SK-N-SH treated with all-trans-retinoic acid at 6 μM for 48 hours (cell line): ENCODE measurements at regions not wholly inside any gene's neighbourhood (a gene's known extent, or its start where the extent isn't known, plus 50 kb on each side); places are given as distances from the start of the nearest gene placed in this dataset.

ENCODE experiments used
- ATAC-seq: fragments of 200-7000 bp; cut with Tn5 transposase; 3 replicates; pipeline ENCODE4 v1.9.1; 2020; ENCODE audit warnings: mild to moderate bottlenecking, moderate library complexity
- ARNTL ChIP-seq: fragments of 450-650 bp; formaldehyde crosslinking; IDR thresholded peaks from 2 replicates; pipeline ENCODE4 v1.5.0; 2020; ENCODE audit warnings: low read depth, mild to moderate bottlenecking, moderate library complexity, borderline replicate concordance
- CSDC2 ChIP-seq: fragments of 250-450 bp; sonication (Bioruptor Pico); IDR thresholded peaks from 2 replicates; pipeline ENCODE4 v1.5.0; 2020; ENCODE audit warnings: mild to moderate bottlenecking, moderate library complexity
- ESRRG ChIP-seq: fragments of 250-450 bp; sonication (Bioruptor Pico); IDR thresholded peaks from 2 replicates; pipeline ENCODE4 v1.6.1; 2021; ENCODE audit warnings: mild to moderate bottlenecking
- ISL1 ChIP-seq: fragments of 250-450 bp; sonication (Bioruptor Pico); IDR thresholded peaks from 2 replicates; pipeline ENCODE4 v2.1.2; 2022; ENCODE audit warnings: mild to moderate bottlenecking, moderate library complexity
- OSR1 ChIP-seq: fragments of 250-450 bp; sonication (Bioruptor Pico); IDR thresholded peaks from 2 replicates; pipeline ENCODE4 v1.8.0; 2022; ENCODE audit warnings: moderate library complexity, mild to moderate bottlenecking, inconsistent platforms
- PPARA ChIP-seq: fragments of 250-450 bp; sonication (Bioruptor Pico); IDR thresholded peaks from 2 replicates; pipeline ENCODE4 v1.5.0; 2020; ENCODE audit warnings: mild to moderate bottlenecking, borderline replicate concordance
- SNAI2 ChIP-seq: fragments of 250-450 bp; sonication (Bioruptor Pico); IDR thresholded peaks from 2 replicates; pipeline ENCODE4 v1.5.0; 2020; ENCODE audit warnings: mild to moderate bottlenecking, moderate library complexity
- TOX ChIP-seq: fragments of 250-450 bp; sonication (Bioruptor Pico); IDR thresholded peaks from 2 replicates; pipeline ENCODE4 v1.8.0; 2021; ENCODE audit warnings: mild to moderate bottlenecking, moderate library complexity, borderline replicate concordance
- ZFP3 ChIP-seq: fragments of 250-450 bp; sonication (Bioruptor Pico); IDR thresholded peaks from 2 replicates; pipeline ENCODE4 v1.5.0; 2020; ENCODE audit warnings: mild to moderate bottlenecking, moderate library complexity
- ZFP30 ChIP-seq: fragments of 450-650 bp; formaldehyde crosslinking; IDR thresholded peaks from 2 replicates; pipeline ENCODE4 v1.5.0; 2022; ENCODE audit warnings: mild to moderate bottlenecking, moderate library complexity
- ZNF565 ChIP-seq: fragments of 450-650 bp; formaldehyde crosslinking; conservative IDR thresholded peaks from 2 replicates; pipeline ENCODE4 v1.5.0; 2020; ENCODE audit warnings: low read depth, mild to moderate bottlenecking, moderate library complexity
- ZNF70 ChIP-seq: fragments of 450-650 bp; formaldehyde crosslinking; IDR thresholded peaks from 2 replicates; pipeline ENCODE4 v1.5.0; 2020; ENCODE audit warnings: mild to moderate bottlenecking, moderate library complexity
- ZNF8 ChIP-seq: fragments of 450-650 bp; formaldehyde crosslinking; IDR thresholded peaks from 2 replicates; pipeline ENCODE4 v1.5.0; 2020; ENCODE audit warnings: mild to moderate bottlenecking, moderate library complexity
- TF ChIP-seq, protein P1 (sequence below): fragments of 250-450 bp; sonication (Bioruptor Pico); IDR thresholded peaks from 2 replicates; pipeline ENCODE4 v1.5.1; 2020; ENCODE audit warnings: low read depth, mild to moderate bottlenecking, moderate library complexity
- TF ChIP-seq, protein P2 (sequence below): fragments of 250-450 bp; sonication (Bioruptor Pico); IDR thresholded peaks from 2 replicates; pipeline ENCODE4 v1.5.1; 2021; ENCODE audit warnings: mild to moderate bottlenecking, moderate library complexity
- TF ChIP-seq, protein P3 (sequence below): fragments of 250-450 bp; sonication (Bioruptor Pico); IDR thresholded peaks from 2 replicates; pipeline ENCODE4 v1.8.0; 2021; ENCODE audit warnings: low read depth, mild to moderate bottlenecking, moderate library complexity, borderline replicate concordance
- TF ChIP-seq, protein P4 (sequence below): fragments of 250-450 bp; sonication (Bioruptor Pico); IDR thresholded peaks from 2 replicates; pipeline ENCODE4 v1.5.0; 2020; ENCODE audit warnings: mild to moderate bottlenecking, moderate library complexity
- TF ChIP-seq, protein P5 (sequence below): fragments of 250-450 bp; sonication (Bioruptor Pico); IDR thresholded peaks from 2 replicates; pipeline ENCODE4 v1.8.0; 2020; ENCODE audit warnings: mild to moderate bottlenecking, moderate library complexity, borderline replicate concordance

DNA sequence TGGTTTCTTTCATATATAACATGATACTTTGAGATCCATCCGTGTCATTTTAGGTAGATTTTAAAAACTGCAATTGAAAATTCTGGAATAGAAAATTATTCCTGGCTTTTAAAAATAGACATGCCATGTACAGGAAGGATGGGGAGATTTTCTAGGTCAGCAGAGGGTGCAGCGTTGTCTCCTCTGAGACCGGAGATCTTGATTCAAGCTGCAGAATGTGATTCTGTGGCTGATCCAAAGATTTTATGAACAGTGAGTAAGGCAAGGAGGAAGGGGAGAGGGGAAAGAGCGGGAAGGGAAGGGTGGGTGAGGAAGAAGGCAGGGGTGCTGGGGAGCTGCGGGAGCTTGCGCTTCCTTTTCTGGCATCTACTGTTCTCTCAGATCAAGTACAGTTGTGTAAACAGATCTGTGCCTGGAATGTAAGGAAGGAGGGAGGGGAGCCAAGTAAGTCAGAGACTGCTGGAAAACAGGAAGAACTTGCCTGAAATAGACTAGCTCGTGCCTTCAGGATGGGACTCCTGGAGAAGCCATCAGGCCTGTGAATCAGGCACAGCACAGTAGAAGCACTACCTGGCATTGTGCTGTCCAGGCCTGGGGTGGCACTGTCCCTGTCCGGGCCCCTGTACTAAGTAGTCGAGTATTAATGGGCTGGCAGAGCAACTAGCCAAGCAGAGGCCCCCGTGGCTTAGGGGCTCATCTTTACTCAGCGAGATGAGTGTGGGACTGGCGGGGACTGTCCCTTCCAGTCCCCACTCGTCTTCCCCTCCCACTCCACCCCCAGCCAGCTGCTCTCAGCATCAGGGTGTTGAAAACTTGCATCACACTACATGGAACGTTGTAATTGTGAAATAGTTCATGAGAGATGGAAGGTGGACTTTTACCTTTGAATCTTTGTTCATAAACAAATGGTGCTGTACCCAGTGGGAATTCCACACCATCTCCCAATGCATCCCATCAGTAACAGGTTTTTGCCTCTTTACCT lies 163.5 kb downstream of the UXS1 start:
- peak; percentile 73 for ATAC-seq
- no peak for TF ChIP-seq ZNF70
- TF ChIP-seq, protein P1, sequence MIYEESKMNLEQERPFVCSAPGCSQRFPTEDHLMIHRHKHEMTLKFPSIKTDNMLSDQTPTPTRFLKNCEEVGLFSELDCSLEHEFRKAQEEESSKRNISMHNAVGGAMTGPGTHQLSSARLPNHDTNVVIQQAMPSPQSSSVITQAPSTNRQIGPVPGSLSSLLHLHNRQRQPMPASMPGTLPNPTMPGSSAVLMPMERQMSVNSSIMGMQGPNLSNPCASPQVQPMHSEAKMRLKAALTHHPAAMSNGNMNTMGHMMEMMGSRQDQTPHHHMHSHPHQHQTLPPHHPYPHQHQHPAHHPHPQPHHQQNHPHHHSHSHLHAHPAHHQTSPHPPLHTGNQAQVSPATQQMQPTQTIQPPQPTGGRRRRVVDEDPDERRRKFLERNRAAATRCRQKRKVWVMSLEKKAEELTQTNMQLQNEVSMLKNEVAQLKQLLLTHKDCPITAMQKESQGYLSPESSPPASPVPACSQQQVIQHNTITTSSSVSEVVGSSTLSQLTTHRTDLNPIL (CRISPR knock-in tag), result no peak
- no peak for TF ChIP-seq OSR1
- TF ChIP-seq ZFP3 (CRISPR knock-in tag), result no peak
- TF ChIP-seq, protein P2, sequence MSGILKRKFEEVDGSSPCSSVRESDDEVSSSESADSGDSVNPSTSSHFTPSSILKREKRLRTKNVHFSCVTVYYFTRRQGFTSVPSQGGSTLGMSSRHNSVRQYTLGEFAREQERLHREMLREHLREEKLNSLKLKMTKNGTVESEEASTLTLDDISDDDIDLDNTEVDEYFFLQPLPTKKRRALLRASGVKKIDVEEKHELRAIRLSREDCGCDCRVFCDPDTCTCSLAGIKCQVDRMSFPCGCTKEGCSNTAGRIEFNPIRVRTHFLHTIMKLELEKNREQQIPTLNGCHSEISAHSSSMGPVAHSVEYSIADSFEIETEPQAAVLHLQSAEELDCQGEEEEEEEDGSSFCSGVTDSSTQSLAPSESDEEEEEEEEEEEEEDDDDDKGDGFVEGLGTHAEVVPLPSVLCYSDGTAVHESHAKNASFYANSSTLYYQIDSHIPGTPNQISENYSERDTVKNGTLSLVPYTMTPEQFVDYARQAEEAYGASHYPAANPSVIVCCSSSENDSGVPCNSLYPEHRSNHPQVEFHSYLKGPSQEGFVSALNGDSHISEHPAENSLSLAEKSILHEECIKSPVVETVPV (CRISPR knock-in tag), result no peak
- no peak for TF ChIP-seq ZFP30 (CRISPR knock-in tag)
- TF ChIP-seq ISL1 (CRISPR knock-in tag), result no peak
- TF ChIP-seq ARNTL, result no peak
- no peak for TF ChIP-seq CSDC2 (CRISPR knock-in tag)
- TF ChIP-seq ESRRG (CRISPR knock-in tag), result no peak
- TF ChIP-seq ZNF565 (CRISPR knock-in tag), result no peak
- no peak for TF ChIP-seq PPARA

DNA sequence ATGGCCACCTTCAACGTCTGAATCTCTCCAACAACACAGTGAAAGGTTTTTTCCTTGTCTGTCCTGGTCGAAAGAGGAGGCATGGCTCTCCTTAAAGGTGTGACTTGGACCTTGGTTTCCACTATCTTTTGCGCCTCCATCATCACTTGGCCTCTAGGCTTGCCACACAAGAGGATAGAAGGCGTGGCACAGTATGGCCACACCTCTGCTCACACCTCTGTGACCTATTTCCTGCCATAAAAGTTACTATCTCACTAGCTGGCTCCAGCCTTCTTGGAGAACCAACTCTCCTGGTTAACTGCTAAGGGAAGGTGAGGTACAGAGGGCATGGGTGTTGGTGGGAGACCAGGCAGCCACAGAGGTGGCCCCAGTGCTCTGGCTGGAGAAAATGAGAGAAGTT lies 165.9 kb downstream of the UXS1 start:
- no peak for TF ChIP-seq ZNF565 (CRISPR knock-in tag)
- no peak for TF ChIP-seq ZNF8 (CRISPR knock-in tag)
- TF ChIP-seq, all 23 proteins: peak for 0
- no peak for ATAC-seq

DNA sequence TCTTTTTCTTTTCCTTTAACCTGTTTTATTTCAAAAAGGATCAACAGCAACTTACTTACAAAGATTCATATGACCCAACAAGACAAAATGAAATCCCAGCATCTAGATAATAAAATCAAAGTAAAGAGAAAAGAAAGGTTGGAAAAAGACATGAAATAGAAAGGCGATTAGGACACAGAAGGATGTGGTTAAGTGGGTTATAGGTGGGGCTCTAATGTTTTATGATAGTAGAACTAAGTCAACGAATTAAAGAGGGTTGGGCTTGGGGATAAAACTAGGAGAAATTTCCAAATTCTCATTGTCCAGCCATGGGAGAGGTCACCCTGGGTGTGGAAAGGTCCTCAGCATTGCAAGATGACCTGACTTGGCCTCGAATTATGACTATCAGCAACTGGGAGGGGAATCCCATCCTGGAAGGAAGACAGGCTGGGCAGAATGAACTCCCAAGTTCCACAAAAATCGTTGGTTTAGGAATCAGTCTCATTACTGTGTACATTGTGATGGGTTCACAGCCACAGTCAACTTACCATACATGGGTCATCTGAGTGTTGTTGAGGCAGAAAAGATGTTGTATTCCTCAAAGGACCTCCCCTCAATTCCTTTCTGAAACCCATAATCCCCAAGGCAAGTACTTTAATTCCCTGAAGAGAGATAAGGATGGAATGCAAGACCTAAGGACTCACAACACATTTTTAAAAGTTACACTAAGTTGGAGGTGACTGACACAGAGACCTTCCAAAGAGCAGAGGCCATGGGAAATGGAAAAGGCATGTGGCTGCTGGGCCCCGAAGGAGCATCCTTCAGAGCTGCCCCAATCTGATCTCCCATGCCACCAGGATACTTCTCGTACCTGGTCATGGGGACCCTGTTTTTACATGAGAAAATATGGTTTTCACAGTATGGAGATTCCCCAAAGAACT lies 167.6 kb downstream of the UXS1 start:
- no peak for ATAC-seq
- TF ChIP-seq ZFP3 (CRISPR knock-in tag) (no peak), ESRRG (CRISPR knock-in tag) (no peak), SNAI2 (no peak)
- TF ChIP-seq, protein P3, sequence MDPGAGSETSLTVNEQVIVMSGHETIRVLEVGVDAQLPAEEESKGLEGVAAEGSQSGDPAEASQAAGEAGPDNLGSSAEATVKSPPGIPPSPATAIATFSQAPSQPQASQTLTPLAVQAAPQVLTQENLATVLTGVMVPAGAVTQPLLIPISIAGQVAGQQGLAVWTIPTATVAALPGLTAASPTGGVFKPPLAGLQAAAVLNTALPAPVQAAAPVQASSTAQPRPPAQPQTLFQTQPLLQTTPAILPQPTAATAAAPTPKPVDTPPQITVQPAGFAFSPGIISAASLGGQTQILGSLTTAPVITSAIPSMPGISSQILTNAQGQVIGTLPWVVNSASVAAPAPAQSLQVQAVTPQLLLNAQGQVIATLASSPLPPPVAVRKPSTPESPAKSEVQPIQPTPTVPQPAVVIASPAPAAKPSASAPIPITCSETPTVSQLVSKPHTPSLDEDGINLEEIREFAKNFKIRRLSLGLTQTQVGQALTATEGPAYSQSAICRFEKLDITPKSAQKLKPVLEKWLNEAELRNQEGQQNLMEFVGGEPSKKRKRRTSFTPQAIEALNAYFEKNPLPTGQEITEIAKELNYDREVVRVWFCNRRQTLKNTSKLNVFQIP (CRISPR knock-in tag), result no peak
- TF ChIP-seq, protein P4, sequence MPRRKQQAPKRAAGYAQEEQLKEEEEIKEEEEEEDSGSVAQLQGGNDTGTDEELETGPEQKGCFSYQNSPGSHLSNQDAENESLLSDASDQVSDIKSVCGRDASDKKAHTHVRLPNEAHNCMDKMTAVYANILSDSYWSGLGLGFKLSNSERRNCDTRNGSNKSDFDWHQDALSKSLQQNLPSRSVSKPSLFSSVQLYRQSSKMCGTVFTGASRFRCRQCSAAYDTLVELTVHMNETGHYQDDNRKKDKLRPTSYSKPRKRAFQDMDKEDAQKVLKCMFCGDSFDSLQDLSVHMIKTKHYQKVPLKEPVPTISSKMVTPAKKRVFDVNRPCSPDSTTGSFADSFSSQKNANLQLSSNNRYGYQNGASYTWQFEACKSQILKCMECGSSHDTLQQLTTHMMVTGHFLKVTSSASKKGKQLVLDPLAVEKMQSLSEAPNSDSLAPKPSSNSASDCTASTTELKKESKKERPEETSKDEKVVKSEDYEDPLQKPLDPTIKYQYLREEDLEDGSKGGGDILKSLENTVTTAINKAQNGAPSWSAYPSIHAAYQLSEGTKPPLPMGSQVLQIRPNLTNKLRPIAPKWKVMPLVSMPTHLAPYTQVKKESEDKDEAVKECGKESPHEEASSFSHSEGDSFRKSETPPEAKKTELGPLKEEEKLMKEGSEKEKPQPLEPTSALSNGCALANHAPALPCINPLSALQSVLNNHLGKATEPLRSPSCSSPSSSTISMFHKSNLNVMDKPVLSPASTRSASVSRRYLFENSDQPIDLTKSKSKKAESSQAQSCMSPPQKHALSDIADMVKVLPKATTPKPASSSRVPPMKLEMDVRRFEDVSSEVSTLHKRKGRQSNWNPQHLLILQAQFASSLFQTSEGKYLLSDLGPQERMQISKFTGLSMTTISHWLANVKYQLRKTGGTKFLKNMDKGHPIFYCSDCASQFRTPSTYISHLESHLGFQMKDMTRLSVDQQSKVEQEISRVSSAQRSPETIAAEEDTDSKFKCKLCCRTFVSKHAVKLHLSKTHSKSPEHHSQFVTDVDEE, result no peak

DNA sequence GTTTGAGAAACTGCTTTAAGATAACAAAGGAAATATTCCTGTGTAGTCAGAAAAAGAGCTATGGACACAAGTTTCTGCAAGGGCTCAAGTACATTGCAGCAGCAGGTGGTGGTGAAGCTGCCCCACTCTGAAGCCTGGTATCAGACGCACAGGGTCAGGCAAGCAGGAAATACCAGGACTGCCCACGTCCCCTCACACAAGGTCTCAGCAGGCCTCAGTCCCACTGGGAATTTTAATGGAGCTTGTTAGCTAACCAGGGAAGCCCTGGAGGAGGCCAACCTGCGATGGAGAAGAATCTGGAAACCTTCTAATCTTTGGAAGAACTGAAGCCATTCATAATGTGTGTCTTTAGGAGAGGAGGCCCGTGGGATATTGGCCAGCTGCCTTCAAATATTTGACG lies 168.3 kb downstream of the UXS1 start:
- no peak for TF ChIP-seq TOX (CRISPR knock-in tag)
- no peak for TF ChIP-seq ZFP30 (CRISPR knock-in tag)
- no peak for TF ChIP-seq ESRRG (CRISPR knock-in tag)
- no peak for TF ChIP-seq OSR1
- TF ChIP-seq ZNF8 (CRISPR knock-in tag), result no peak
- TF ChIP-seq SNAI2, result no peak
- TF ChIP-seq, protein P5, sequence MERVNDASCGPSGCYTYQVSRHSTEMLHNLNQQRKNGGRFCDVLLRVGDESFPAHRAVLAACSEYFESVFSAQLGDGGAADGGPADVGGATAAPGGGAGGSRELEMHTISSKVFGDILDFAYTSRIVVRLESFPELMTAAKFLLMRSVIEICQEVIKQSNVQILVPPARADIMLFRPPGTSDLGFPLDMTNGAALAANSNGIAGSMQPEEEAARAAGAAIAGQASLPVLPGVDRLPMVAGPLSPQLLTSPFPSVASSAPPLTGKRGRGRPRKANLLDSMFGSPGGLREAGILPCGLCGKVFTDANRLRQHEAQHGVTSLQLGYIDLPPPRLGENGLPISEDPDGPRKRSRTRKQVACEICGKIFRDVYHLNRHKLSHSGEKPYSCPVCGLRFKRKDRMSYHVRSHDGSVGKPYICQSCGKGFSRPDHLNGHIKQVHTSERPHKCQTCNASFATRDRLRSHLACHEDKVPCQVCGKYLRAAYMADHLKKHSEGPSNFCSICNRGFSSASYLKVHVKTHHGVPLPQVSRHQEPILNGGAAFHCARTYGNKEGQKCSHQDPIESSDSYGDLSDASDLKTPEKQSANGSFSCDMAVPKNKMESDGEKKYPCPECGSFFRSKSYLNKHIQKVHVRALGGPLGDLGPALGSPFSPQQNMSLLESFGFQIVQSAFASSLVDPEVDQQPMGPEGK (CRISPR knock-in tag), result no peak
- TF ChIP-seq ZNF565 (CRISPR knock-in tag), result no peak
- TF ChIP-seq ZNF70, result no peak
- TF ChIP-seq, protein P1 (CRISPR knock-in tag), result no peak
- ATAC-seq, result no peak
